GM21619 (cell line): ENCODE measurements at regions not wholly inside any gene's neighbourhood (a gene's known extent, or its start where the extent isn't known, plus 50 kb on each side); places are given as distances from the start of the nearest gene placed in this dataset.
"Not testable (repeated sequence)": the region's sequence is repeated elsewhere in the genome, so short reads cannot be mapped to it uniquely, and the experiment has no call there.

Source experiments
- ATAC-seq: cut with Tn5 transposase; IDR thresholded peaks from one replicate; pipeline ENCODE4 v1.9.1; 2021; ENCODE audit not compliant: unreplicated experiment

GRCh38 chr9:25461416-25461815 lies 216.8 kb downstream of the TUSC1 start:
- ATAC-seq: no peak

GRCh38 chr9:25453875-25454274 lies 224.4 kb downstream of the TUSC1 start:
- no peak for ATAC-seq

GRCh38 chr9:25449503-25449902 lies 228.7 kb downstream of the TUSC1 start:
- ATAC-seq: no peak

- ATAC-seq: not testable (repeated sequence)
Observed at GRCh38 chr9:25445721-25446120, 232.5 kb downstream of the TUSC1 start.

GRCh38 chr9:25442526-25442925 lies 235.7 kb downstream of the TUSC1 start:
- ATAC-seq: no peak

- ATAC-seq: no peak
Observed at GRCh38 chr9:25427898-25428297, 250.3 kb downstream of the TUSC1 start.

- no peak for ATAC-seq
Observed at GRCh38 chr9:25427290-25427689, 251.0 kb downstream of the TUSC1 start.

- no peak for ATAC-seq
Observed at GRCh38 chr9:25421560-25421959, 256.7 kb downstream of the TUSC1 start.

GRCh38 chr9:25418974-25419373 lies 259.3 kb downstream of the TUSC1 start:
- no peak for ATAC-seq

GRCh38 chr9:25415718-25416117 lies 262.5 kb downstream of the TUSC1 start:
- no peak for ATAC-seq

- ATAC-seq: no peak
Observed at GRCh38 chr9:25412646-25413045, 265.6 kb downstream of the TUSC1 start.

- ATAC-seq: no peak
Observed at GRCh38 chr9:25397746-25398145, 280.5 kb downstream of the TUSC1 start.

GRCh38 chr9:25396828-25397227 lies 281.4 kb downstream of the TUSC1 start:
- no peak for ATAC-seq

- no peak for ATAC-seq
Observed at GRCh38 chr9:25381141-25381540, 297.1 kb downstream of the TUSC1 start.

- no peak for ATAC-seq
Observed at GRCh38 chr9:25377039-25377438, 301.2 kb downstream of the TUSC1 start.

GRCh38 chr9:25374281-25374680 lies 304.0 kb downstream of the TUSC1 start:
- no peak for ATAC-seq

GRCh38 chr9:25366906-25367305 lies 311.3 kb downstream of the TUSC1 start:
- ATAC-seq: no peak

- no peak for ATAC-seq
Observed at GRCh38 chr9:25353783-25354182, 324.5 kb downstream of the TUSC1 start.

GRCh38 chr9:25350011-25350410 lies 328.2 kb downstream of the TUSC1 start:
- ATAC-seq: no peak

- no peak for ATAC-seq
Observed at GRCh38 chr9:25322142-25322541, 356.1 kb downstream of the TUSC1 start.

GRCh38 chr9:25310961-25311360 lies 367.3 kb downstream of the TUSC1 start:
- ATAC-seq: no peak

GRCh38 chr9:25308549-25308948 lies 369.7 kb downstream of the TUSC1 start:
- ATAC-seq: no peak

GRCh38 chr9:25302601-25303000 lies 375.6 kb downstream of the TUSC1 start:
- ATAC-seq: no peak

GRCh38 chr9:25288195-25288594 lies 390.0 kb downstream of the TUSC1 start:
- ATAC-seq: not testable (repeated sequence)
